HG03097 (cell line): ENCODE measurements at regions not wholly inside any gene's neighbourhood (a gene's known extent, or its start where the extent isn't known, plus 50 kb on each side); places are given as distances from the start of the nearest gene placed in this dataset.

Experiments used
- ATAC-seq: cut with Tn5 transposase; IDR thresholded peaks from one replicate; pipeline ENCODE4 v1.9.1; 2021; ENCODE audit not compliant: unreplicated experiment, low FRiP score

DNA sequence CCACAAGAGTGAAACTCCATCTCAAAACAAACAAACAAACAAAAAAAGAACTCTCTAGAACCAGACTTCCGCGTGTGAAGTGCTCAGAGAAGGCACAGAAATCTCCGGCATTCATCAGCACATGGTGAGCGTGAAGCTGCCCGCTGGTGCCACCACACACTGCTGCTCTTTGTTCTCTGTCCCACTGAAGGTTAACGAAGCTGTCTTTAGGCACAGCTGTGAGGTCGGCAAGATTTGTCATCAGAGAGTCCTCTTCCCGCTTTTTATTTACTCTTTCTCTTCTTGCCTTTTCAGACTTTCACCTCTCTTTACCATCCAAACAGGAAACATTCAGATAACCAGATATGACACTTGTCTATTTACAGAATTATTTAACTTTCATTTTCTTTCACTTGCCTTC, 115.2 kb upstream of the ARGLU1 start:
- no peak for ATAC-seq

DNA sequence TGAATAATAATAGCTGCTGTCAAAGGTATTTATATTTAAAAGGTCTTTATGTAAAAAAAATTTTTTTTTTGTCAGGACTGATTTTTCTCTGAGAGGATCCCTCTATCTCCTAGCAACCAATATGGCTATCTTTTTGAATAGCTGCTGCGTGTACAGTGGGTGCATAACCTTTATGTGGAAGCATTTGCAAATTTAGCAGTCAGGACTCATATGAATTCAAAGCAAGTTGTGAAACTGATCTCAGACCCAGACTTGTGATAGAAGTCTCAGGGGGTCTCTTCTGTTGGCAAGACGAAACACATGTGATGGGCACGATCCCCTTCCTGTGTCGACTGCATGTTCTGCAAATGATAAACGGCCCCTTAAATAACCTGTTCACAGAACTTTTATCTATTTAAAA, 114.1 kb upstream of the ARGLU1 start:
- no peak for ATAC-seq

DNA sequence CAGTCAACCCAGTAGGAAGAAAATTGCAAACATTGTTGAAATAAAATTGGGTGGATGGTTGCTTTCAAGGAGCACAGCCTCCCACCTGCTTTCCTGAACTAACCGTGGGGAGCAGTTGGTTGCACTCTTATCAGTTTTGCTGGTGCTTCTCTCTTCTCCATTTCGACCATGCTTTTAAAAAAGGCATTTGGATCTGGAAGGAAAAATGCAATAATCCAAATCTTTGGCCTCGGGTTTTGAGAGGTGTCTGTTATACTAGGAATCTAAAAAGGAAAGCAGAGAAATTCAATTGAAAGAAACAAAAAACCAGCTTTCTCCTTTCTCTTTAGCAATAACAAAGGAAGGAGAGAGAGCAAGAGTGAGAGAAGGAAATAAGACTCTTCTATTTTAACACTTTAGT, 113.6 kb upstream of the ARGLU1 start:
- ATAC-seq = no peak

DNA sequence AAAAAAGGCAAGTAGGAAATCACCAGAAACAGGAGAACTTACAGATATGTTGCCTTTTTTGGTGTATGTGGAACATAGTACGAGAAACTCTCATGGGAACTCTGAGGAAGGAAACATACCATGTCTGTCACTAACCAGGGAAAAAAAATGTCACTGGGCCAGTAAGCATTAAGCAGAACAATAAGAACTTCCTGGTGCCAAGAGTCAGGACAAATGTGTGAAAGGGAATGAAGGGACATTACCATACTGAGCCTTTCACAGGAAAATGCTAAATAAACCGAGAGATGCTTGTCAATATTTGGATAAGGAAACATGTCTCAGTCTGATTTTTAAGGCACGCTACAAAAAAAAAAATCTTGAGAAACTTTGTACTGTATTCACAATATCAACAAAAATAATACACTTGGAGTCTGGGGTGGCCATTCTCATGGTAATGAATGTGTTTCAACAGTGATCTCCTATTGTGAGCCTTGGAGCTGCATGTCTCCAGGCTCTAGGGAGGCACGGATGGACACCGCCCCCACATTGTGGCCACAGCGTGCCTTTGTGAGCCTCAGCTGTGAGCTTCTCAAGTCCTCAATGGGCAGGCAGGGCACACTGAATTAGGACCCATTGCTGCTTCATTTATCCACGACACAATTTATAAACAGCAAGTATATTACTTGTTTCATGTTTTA, 113.0 kb upstream of the ARGLU1 start:
- no peak for ATAC-seq

DNA sequence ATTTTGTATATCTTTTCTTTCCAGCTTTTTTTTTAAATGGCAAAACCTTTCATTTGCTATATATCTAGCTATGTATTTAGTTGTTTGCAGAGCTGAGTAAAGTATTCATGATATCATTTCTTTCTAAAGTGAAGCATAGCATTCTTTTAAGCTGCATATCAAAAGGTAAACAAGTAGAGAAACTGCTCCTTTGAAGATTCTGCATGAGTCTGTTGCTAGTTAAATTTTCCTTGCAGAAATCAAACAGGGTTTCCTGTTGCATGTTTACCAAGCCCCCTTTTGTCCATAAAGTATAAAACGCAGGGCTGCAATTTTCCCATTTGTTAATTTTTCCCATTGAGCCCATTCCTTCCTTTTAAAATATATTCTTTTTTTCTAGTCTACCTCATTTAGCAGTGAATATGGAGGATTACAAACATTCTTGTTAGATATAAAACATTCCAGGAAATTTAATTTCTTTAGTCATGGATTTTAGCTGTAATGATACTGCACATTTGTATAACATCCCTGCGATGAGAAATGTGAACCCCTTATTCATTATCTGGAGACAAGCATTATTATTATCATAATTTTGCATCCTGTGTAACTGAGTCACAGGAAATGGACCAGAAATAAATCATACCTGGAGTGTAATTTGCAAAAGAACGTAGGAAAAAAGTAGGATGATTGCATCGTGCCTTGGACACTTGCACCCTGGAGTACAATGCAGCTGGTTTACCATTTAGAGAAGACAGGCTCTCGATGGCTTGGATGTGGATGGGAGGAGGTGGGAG, 110.9 kb upstream of the ARGLU1 start:
- no peak for ATAC-seq

DNA sequence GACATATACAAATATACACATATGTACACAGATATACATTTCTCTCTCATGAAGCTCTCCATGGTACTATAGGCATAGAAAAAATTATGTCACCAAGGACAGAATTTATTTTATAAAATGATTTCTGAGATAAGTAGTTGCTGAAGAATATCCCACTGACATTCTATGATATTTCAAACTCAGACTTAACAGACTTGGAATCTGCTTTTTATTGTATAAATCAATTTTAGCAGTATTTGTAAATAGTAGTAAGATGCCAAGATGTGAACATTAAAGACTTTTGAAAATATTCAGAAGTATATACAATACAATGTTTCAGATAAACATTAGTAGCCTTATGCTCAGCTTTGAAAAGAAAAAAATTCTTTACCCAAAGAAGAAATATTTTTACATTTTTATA, 107.4 kb upstream of the ARGLU1 start:
- ATAC-seq = no peak

DNA sequence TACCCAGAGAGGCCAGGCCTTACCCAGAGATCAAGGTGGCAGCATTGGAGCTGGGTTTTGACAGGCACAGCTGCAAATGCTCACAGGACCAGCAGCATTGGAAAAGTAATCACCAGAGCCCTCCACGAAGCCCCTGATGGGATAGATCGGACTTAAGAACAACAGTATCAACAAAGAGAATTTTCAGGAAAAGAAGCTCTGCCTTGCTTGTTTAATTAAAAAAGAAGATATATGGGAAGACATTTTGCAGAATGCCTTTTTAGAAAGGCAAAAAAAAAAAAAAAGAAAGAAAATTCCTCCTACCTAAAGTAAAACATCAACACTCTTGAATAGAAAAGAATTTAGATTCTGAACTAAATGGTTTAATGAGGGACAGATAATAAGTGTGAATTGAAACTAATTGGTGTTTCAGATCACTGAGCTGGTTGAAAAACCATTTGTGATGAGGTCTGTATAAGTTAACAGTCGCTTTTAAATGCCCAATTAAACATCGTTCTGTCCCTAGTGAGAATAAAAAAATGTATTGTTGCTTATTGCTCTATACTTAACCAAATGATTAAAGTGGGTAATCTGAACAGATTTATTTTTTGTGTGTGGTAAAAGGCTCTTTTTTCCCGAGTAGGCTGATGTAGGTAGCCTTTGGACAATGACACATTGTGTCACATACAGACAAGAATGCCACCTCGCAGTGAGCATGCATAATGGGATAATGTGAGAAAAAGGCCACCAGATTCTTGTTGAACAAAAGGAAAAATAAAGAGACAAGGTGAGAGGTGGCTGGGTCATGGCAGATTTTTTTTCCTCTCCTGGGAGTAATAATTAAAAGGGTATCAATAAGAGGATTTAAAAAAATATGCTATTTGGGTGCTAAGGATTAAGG, 93.0 kb upstream of the ARGLU1 start:
- no peak for ATAC-seq

DNA sequence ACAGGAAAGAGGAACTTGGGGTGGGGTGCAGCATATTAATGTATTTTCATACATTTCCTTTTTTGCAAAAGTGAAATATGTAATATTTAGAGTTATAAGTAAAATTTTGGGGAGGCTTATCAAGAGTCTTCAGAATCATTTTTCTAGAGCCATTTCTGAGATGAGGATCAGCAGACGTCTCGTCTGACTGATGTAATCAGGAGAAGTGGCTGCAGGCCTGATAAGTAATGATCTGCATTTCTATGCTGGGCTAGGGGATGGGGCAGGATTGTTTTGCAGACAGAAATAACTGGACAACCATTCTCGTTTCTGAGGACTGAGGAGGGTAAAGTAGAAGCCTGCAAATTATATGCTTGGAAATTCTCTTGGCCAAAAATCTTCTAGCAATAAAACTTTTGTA, 89.2 kb upstream of the ARGLU1 start:
- ATAC-seq = no peak

DNA sequence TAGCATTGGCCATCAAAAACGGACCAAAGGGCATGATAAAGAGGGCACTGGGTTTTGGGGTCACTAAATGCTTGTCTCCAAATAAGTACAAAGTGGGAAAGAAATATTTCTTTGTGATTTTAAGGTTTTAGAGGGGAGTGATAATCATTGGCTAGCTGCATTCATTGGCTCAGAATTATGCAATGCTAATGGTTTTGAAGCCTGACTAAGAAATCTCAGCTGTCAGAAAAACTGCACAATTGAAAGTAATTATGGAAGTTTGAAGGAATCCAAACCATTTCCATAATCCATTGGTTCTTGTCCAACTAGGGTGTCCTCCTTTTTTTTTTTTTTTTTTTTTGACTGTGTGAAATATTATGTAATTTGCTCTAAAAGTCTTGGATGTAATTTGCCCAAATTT, 88.2 kb upstream of the ARGLU1 start:
- ATAC-seq = no peak

DNA sequence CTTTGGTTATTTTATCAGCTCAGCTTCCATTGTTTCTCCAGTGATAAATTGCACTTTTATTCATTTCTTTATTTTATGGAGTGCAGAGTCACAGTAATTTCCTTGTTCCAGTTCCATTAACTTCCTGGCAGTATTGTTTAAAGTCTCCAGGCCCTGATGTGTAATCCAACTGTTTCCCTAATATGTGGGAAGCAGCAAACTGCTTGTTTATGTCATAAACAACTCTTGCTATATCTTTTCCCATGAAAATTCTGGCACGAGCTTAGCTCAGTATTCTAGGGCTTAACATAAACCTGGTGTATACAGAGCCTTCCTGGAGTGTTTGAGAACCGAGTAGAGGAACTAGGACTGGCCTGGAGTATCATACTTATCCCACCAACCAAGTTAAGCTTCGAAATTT, 83.5 kb upstream of the ARGLU1 start:
- no peak for ATAC-seq

DNA sequence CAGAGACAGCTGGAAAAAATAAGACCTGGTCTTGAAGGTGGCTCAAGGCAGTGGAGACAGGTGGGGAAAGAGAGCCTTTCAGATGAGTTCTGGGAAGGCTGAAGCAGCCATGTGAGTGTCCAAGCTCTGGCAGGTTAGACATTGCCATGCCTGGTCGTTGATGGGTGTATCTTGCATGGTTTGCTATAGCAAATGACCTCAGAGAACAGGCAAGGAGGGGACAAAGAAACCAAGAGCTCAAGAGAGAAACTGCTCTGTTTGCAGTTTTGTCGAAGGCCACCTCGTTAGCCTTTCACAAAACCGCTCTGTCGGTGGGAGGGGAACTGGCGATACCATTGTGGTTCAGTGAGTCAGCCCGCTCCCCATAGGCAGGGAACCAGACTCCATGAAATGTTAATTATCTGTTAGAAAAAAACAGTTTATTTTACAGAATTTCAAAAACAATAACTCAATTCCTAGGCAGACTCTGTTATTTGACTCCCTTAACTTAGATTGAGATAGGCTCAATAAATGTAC, 82.8 kb upstream of the ARGLU1 start:
- no peak for ATAC-seq

DNA sequence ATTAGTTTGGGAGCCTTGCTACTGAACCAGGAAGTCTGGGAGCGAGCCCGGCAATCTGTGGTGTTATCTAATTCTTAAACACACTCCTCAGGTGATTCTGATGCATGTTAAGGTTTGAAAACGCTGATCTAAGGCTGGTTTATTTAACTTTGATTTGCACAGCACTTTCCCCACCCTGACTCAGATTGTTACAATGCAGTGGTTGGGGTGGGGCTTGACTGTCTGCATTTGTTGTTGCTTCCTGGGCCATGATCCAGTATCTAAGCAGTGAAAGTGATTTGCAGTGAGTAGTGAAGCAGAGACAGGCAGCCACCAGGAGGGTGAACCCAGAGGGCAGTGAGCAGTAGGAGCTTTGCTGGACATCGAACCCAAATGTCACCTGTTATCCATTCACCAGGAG, 81.6 kb upstream of the ARGLU1 start:
- ATAC-seq = no peak

DNA sequence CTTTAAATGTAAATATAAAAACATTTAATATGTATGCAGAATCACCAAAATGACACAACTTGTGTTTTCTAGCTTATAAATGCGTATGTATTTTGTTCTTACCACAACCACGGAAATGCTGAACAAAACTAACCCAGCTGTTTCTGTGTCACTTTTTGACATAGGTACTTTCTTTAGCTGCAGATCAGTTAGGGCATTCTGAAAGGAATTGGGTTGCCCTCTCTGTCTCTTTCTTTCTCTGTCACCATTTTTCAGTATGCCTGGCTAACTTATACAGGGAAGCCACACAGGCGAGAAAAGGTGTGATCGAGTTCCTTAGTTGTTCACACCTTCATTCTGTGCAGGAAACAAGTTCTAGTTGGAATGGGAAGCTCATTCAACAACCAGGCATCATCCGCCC, 72.6 kb upstream of the ARGLU1 start:
- ATAC-seq = no peak

DNA sequence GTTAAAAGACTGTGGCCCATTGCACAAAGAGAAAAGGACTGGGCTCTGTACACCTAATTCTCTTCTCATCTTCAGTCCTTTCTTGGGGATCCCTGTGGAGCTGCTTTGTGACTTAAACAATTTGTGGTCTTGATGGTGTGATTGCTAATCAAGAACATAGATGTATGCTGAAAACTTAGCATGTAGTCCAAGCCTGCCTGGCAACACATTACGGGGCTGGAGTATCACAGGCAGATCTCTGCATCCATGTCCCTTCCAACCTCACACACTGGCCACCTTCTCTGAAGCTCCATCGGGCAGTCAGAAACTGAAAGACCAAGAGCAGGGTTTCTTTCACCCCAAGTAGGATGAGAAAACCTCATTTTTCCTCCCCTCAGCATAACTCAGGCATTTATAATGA, 69.6 kb upstream of the ARGLU1 start:
- ATAC-seq = no peak

DNA sequence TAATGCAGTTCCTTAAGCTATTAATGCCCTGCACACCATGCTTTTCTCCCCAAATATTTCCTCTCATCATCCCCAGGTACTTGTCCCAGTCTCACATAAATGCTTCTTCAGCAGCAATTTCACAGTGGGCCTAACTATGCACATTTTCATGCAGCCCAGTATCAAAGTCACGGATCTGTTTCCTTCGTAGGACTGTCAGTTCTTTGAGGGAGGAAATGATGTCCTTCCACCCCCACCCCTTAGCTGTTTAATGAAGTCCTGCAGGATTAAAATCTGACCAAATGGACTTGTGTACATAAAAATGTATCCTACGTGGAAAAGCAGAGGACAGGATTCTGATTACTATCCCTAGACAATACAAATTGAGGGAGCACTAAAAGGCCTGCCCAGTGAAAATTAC, 68.6 kb upstream of the ARGLU1 start:
- ATAC-seq = no peak

DNA sequence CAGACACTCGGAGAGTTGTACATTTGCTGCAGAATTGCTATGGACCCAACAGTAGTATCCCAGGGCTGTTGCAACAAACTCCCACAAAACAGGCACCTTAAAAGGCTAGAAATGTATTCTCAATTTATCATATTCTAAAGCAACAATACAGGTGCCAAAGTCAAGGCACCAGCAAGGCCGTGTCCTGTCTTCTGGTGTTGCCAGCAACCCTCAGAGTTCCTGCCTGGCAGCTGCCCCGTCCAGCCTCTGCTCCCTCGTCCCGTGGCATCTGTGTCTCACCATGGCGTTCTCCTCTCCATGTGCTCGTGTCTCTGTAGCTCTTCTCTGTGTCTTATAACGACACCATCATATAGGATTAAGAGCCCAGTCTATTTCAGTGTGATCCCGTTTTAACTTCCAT, 67.7 kb upstream of the ARGLU1 start:
- no peak for ATAC-seq

DNA sequence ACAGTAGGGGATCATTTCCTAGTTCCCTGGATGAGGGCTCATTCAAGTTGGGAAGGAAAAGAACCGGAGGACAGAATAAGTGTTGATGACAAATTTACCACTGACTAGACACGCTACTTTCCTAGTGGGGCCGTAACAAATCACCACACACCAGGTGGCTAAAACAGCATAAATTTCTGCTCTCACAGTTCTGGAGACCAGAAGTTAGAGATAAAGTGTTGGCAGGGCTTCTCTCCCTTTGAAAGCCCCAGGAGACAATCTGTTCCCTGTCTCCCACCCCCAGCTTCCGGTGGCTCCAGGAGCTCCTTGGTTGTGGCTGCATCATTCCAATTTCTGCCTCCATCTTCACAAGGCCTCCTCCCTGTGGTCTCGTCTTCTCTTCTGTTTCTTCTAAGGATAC, 65.4 kb upstream of the ARGLU1 start:
- no peak for ATAC-seq

DNA sequence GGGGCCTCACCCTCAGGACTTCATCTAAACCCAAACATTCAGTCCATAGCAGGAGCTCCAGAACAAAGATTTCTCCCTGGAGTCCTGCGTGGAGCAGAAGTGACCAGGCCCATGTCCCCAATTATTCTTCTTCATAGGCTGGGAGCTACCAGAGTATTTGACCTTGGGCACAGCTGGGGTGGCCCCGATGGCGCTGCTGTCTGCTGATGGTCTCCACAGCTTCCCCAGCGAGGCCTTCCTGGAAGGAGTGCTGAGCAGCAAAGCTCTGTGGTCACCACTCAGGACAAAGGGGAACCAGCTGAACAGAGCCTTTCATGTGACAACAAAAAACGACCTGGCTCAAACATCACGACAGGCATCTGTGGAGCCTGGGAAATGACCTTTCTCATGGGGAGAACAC, 62.7 kb upstream of the ARGLU1 start:
- no peak for ATAC-seq

DNA sequence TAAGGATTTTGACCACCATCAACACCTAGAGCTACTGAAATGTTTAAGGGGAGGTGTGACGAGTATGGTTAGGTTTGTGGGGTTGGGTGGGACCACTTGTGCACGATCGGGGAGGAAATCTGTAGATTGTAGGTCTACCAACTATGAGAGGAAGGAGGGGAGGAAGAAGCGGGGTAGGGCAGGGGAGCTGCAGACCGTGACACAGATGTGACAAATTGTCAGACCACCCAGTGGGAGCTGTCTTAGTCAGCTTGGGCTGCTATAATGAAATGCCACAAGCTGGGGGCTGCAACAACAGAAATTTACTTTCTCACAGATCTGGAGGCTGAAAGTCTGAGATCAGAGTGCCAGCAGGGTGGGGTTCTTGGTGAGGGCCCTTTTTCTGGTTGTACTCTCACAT, 62.2 kb upstream of the ARGLU1 start:
- ATAC-seq = no peak

DNA sequence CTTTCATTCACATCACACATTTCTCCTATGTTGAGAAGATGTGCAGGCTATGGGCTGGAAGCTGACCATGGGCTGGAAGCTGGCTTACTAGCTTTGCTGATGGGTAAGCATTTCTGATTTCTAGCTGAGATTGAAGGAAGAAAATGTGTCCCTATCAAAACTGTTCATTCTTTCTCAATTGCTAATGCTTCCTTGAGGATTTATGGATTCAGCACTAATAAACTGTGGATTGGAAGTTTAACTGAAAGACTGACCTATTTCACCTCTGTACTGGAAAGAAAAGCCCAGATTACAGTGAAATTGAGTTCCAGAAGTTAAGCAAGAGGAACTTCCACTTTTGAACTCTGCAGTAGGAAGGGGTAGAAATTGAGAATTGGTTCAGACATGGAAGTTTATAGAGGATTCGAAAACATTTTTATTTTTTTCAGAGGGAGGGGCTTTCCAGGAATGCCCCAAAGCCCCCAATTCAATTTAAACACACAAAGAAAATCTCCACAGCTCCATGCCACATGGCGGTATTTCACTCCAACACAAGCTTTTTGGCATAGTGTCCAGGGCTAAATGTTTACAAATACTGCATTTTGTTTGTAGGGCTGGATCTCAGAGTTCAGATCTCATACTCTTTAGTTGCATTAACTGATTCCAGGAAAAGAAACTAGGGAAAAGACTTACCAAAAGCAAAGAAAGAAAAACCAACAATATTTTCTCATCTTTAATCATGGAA, 61.2 kb upstream of the ARGLU1 start:
- no peak for ATAC-seq

DNA sequence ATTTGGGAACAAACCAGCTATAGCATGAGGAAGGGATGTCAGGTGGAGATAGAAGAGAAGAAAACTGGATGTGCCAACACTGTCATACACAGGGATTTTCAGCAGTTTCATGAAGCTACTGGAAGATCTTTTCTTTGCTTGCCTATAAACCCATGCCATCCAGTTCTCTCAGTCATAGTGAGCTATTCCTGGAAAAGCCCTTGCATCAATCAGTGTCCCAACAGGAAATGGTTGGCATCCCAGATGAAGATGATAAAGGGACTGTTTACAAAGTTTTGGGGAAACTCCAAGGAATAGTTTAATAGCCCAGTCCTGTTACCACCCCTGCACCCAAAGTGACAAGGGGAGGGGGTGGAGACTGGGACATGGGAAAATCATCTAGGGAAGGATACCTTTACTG, 58.5 kb upstream of the ARGLU1 start:
- ATAC-seq = no peak
